MM.1S (cell line): ENCODE measurements at regions not wholly inside any gene's neighbourhood (a gene's known extent, or its start where the extent isn't known, plus 50 kb on each side); places are given as distances from the start of the nearest gene placed in this dataset.
A peak's percentile ranks its signal among the peaks of the same experiment; 100 is the strongest.

ENCODE experiments used
- DNase-seq: peaks from one replicate; pipeline ENCODE4 v3.0.0-alpha.2; 2015
- H2AFZ ChIP-seq: fragments of 300-600 bp; sonication (generic); 2 replicates; pipeline ENCODE4 v1.6.0; 2016; ENCODE audit warnings: antibody characterized with exemption, low read length
- H3F3A ChIP-seq: fragments of 300-600 bp; sonication (generic); 2 replicates; pipeline ENCODE4 v1.6.1; 2016; ENCODE audit warnings: mild to moderate bottlenecking, antibody characterized with exemption, low read length, moderate library complexity, mixed read lengths; ENCODE audit not compliant: insufficient read depth
- H3K27ac ChIP-seq: fragments of 300-600 bp; sonication (generic); 2 replicates; pipeline ENCODE4 v1.5.1; 2016; ENCODE audit warnings: mild to moderate bottlenecking, low read length
- H3K27me3 ChIP-seq: fragments of 300-600 bp; sonication (generic); replicated peaks from 2 replicates; pipeline ENCODE4 v1.6.0; 2016; ENCODE audit warnings: low read length; ENCODE audit not compliant: insufficient read depth
- H3K36me3 ChIP-seq: fragments of 300-600 bp; sonication (generic); replicated peaks from 2 replicates; pipeline ENCODE4 v1.6.1; 2016; ENCODE audit warnings: mild to moderate bottlenecking, low read length, mixed read lengths; ENCODE audit not compliant: insufficient read depth
- H3K4me1 ChIP-seq: fragments of 300-600 bp; sonication (generic); 2 replicates; pipeline ENCODE4 v1.6.1; 2016; ENCODE audit warnings: low read length, mixed read lengths
- H3K4me2 ChIP-seq: fragments of 300-600 bp; sonication (generic); 2 replicates; pipeline ENCODE4 v1.6.0; 2016; ENCODE audit warnings: low read depth, low read length
- H3K4me3 ChIP-seq: fragments of 300-600 bp; sonication (generic); 2 replicates; pipeline ENCODE4 v1.5.1; 2016; ENCODE audit warnings: low read length, mixed read lengths
- H3K79me2 ChIP-seq: fragments of 300-600 bp; sonication (generic); 2 replicates; pipeline ENCODE4 v1.6.1; 2016; ENCODE audit warnings: mixed run types, low read length, mixed read lengths
- H3K9ac ChIP-seq: fragments of 300-600 bp; sonication (generic); 2 replicates; pipeline ENCODE4 v1.6.1; 2016; ENCODE audit warnings: low read length, mixed read lengths
- H3K9me2 ChIP-seq: fragments of 300-600 bp; sonication (generic); replicated peaks from 2 replicates; pipeline ENCODE4 v1.6.1; 2016; ENCODE audit warnings: mild to moderate bottlenecking, low read length, mixed read lengths; ENCODE audit not compliant: insufficient read depth
- H3K9me3 ChIP-seq: fragments of 300-600 bp; sonication (generic); replicated peaks from 2 replicates; pipeline ENCODE4 v1.6.1; 2016; ENCODE audit warnings: mild to moderate bottlenecking, low read length, mixed read lengths; ENCODE audit not compliant: insufficient read depth
- H4K20me1 ChIP-seq: fragments of 300-600 bp; sonication (generic); 2 replicates; pipeline ENCODE4 v1.6.1; 2016; ENCODE audit warnings: mild to moderate bottlenecking, low read length, moderate library complexity, mixed read lengths; ENCODE audit not compliant: insufficient read depth
- CTCF ChIP-seq: fragments of 300-600 bp; sonication (generic); IDR thresholded peaks from 2 replicates; pipeline ENCODE4 v1.5.1; 2016; ENCODE audit warnings: antibody characterized with exemption, low read length, mixed read lengths
- EZH2 ChIP-seq: fragments of 300-600 bp; sonication (generic); optimal IDR thresholded peaks from 2 replicates; pipeline ENCODE3; 2017; ENCODE audit warnings: low read depth, mild to moderate bottlenecking, antibody characterized with exemption, low read length, mixed read lengths
- EZH2phosphoT487 ChIP-seq: fragments of 300-600 bp; sonication (generic); IDR thresholded peaks from 2 replicates; pipeline ENCODE4 v1.6.1; 2018; ENCODE audit warnings: antibody characterized with exemption, low read length

GRCh38 chr14:71753126-71753830 is 179.0 kb upstream of the RGS6 start:
- Histone ChIP-seq H3K27me3 (no peaks in the 10 kb centered on the region), H3K4me3 (no peak overlapping the region), H4K20me1 (no peaks in the 10 kb centered on the region), H3K9ac (no peak overlapping the region), H3K9me2 (no peaks in the 10 kb centered on the region), H3K4me1 (no peaks in the 10 kb centered on the region), H3K79me2 (no peaks in the 10 kb centered on the region), H3F3A (no peaks in the 10 kb centered on the region), H2AFZ (peak overlapping the region; percentile 35; the same call in 1 of the 2 replicates), H3K4me2 (peak overlapping the region; percentile 21; the same call in 1 of the 2 replicates), H3K36me3 (no peaks in the 10 kb centered on the region), H3K9me3 (no peaks in the 10 kb centered on the region), H3K27ac (no peak overlapping the region)
- DNase-seq: peak; percentile 41
- TF ChIP-seq EZH2phosphoT487 (no peak), CTCF (peak; percentile 61), EZH2 (no peak)

GRCh38 chr14:71753976-71754375 is 178.3 kb upstream of the RGS6 start:
- Histone ChIP-seq H3K9me2 (no peaks in the 10 kb centered on the region), H4K20me1 (no peaks in the 10 kb centered on the region), H3K4me2 (no peak overlapping the region), H3K79me2 (no peaks in the 10 kb centered on the region), H3K36me3 (no peaks in the 10 kb centered on the region), H3K27me3 (no peaks in the 10 kb centered on the region), H3K9me3 (no peaks in the 10 kb centered on the region), H3K4me1 (no peaks in the 10 kb centered on the region), H3F3A (no peaks in the 10 kb centered on the region), H3K27ac (no peak overlapping the region), H3K9ac (no peak overlapping the region), H2AFZ (no peak overlapping the region), H3K4me3 (no peak overlapping the region)
- TF ChIP-seq EZH2phosphoT487 (no peak), CTCF (no peak), EZH2 (no peak)
- DNase-seq: no peak

GRCh38 chr14:71754422-71755095 is 177.7 kb upstream of the RGS6 start:
- Histone ChIP-seq H3K27me3 (no peaks in the 10 kb centered on the region), H3K9me2 (no peaks in the 10 kb centered on the region), H3K9ac (no peak overlapping the region), H3K4me3 (no peak overlapping the region), H3K36me3 (no peaks in the 10 kb centered on the region), H4K20me1 (no peaks in the 10 kb centered on the region), H3K9me3 (no peaks in the 10 kb centered on the region), H3K4me2 (no peak overlapping the region), H2AFZ (no peak overlapping the region), H3K79me2 (no peaks in the 10 kb centered on the region), H3K4me1 (no peaks in the 10 kb centered on the region), H3K27ac (no peak overlapping the region), H3F3A (no peaks in the 10 kb centered on the region)
- TF ChIP-seq EZH2phosphoT487: no peak
- TF ChIP-seq CTCF: no peak
- TF ChIP-seq EZH2: no peak
- no peak for DNase-seq
